VCaP (cell line): ENCODE measurements at regions not wholly inside any gene's neighbourhood (a gene's known extent, or its start where the extent isn't known, plus 50 kb on each side); places are given as distances from the start of the nearest gene placed in this dataset.
"Not testable (repeated sequence)": the region's sequence is repeated elsewhere in the genome, so short reads cannot be mapped to it uniquely, and the experiment has no call there.

ENCODE experiments used
- H3K27ac ChIP-seq: fragments of 450-650 bp; 2 replicates; pipeline ENCODE4 v1.5.1; 2017
- CTCF ChIP-seq: fragments of 450-650 bp; conservative IDR thresholded peaks from 2 replicates; pipeline ENCODE4 v1.5.1; 2017; ENCODE audit warnings: mild to moderate bottlenecking, moderate library complexity

DNA sequence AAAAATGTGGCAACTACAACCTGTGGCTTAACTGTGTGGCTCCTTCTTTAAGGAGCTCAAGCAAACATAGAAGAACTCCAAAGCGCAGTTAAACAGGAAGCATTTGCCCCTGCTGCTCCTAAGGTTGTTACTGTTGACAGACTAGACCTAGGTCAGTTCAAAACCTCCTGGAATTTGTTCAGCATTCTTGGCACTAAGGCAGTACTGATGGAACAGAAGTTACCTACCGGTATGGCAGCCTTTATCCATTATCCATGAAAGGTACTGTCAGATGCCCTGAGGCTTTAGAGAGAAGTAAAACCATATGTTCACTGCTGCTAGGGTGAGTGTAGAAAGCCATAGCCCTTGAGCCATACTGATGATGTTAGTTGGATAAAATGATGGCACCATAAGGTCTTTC is 916.5 kb upstream of the FAT3 start:
- no peak for TF ChIP-seq CTCF

GRCh38 chr11:91305402-91305801 is 919.2 kb upstream of the FAT3 start:
- no peak overlapping the region for H3K27ac ChIP-seq
- no peak for TF ChIP-seq CTCF

More for the DNA sequence above, 916.5 kb upstream of the FAT3 start:
- H3K27ac ChIP-seq = no peak overlapping the region

- no peak overlapping the region for H3K27ac ChIP-seq
- no peak for TF ChIP-seq CTCF
These were observed 920.9 kb upstream of the FAT3 start for GRCh38 chr11:91303749-91304148.

- TF ChIP-seq CTCF = no peak
- H3K27ac ChIP-seq = no peak overlapping the region
These were observed 924.6 kb upstream of the FAT3 start for GRCh38 chr11:91299980-91300379.

DNA sequence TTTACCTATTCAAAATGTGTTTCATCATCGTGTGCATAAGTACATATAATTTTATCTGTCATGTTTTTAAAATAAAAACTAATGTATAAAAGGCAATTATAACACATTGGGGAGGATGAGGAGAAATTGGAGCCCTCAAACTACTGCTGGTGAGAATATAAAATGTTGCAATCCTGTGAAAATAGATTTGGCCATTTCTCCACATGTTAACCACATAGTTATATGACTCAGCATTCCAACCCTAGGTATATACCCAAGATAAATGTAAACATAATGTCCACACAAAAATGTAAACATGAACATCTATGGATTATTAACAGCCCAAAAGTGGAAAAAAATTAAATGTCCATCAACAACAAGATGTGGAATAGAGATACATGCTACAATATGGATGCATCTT is 928.0 kb upstream of the FAT3 start:
- TF ChIP-seq CTCF = no peak

DNA sequence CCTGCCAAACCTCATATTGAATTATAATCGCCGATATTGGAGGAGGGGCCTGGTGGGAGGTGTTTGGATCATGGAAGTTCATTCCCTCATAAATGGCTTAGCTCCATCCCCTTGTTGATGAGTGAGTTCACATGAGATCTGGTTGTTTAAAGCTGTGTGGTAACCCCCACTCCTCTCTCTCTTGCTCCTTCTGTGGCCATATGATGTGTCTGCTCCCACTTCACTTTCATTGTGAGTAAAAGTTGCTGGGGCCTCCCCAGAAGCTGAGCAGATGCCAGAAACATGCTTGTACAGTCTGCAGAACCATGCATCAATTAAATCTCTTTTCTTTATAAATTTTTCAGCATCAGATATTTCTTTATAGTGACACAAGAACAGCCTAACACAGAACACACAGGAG is 929.0 kb upstream of the FAT3 start:
- H3K27ac ChIP-seq = no peak overlapping the region
- TF ChIP-seq CTCF = no peak

More for the DNA sequence above, 928.0 kb upstream of the FAT3 start:
- no peak overlapping the region for H3K27ac ChIP-seq

DNA sequence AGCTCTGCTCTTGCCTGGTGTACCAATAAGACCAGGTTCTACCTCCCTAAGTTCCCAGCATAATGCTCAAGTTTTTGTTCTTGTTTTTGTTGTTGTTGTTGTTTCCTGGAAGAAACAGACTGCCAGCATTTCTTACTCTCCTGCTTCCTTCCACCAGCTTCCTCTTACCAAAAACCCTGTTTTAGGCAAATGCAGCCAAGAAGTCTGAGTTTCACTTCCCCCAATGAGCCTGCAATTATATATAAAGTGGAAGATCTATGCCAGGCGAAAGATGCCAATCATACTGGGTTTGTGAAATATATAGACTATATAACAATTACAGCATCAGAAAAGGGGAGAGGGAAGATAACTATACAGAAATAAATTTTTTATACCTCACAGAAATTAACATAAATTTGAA is 931.5 kb upstream of the FAT3 start:
- no peak overlapping the region for H3K27ac ChIP-seq
- TF ChIP-seq CTCF = no peak

- no peak for TF ChIP-seq CTCF
- H3K27ac ChIP-seq = no peak overlapping the region
These were observed 952.5 kb upstream of the FAT3 start for GRCh38 chr11:91272089-91272488.

DNA sequence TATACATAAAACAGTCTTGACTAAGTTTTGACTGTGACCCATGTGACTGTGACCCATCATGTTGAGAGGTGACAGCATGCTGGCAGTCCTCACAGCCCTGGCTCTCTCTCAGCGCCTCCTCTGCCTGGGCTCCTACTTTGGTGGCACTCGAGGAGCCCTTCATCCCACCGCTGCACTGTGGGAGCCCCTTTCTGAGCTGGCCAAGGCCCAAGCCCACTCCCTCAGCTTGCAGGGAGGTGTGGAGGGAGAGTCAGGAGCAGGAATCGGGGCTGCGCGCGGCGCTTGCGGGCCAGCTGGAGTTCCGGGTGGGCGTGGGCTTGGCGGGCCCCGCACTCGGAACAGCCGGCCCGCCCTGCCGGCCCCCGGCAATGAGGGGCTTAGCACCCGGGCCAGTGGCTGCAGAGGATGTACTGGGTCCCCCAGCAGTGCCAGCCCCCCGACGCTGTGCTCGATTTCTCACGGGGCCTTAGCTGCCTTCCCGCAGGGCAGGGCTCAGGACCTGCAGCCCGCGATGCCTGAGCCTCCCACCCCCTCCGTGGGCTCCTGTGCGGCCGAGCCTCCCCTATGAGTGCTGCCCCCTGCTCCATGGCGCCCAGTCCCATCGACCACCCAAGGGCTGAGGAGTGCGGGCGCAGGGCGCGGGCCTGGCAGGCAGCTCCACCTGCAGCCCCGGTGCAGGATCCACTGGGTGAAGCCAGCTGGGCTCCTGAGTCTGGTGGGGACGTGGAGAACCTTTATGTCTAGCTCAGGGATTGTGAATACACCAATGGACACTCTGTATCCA is 955.9 kb upstream of the FAT3 start:
- H3K27ac ChIP-seq = not testable (repeated sequence)
